GM12874 (cell line): ENCODE measurements at regions not wholly inside any gene's neighbourhood (a gene's known extent, or its start where the extent isn't known, plus 50 kb on each side); places are given as distances from the start of the nearest gene placed in this dataset.

ENCODE experiments used
- CTCF ChIP-seq: IDR thresholded peaks from 2 replicates; pipeline ENCODE4 v1.5.1; 2011; ENCODE audit warnings: low read depth, mild to moderate bottlenecking, control low read depth, low read length, moderate library complexity; ENCODE audit not compliant: insufficient read depth

GRCh38 chr2:172333235-172333977 lies 94.0 kb upstream of the ITGA6 start:
- no peak for TF ChIP-seq CTCF

GRCh38 chr2:172333978-172334330 lies 93.4 kb upstream of the ITGA6 start:
- TF ChIP-seq CTCF: no peak

GRCh38 chr2:172334988-172335387 lies 92.4 kb upstream of the ITGA6 start:
- TF ChIP-seq CTCF: no peak

- TF ChIP-seq CTCF: no peak
Observed at GRCh38 chr2:172335736-172336135, 91.7 kb upstream of the ITGA6 start.

- TF ChIP-seq CTCF: no peak
Observed at GRCh38 chr2:172336681-172337080, 90.7 kb upstream of the ITGA6 start.

GRCh38 chr2:172339371-172340010 lies 87.9 kb upstream of the ITGA6 start:
- TF ChIP-seq CTCF: no peak

GRCh38 chr2:172340394-172340793 lies 87.0 kb upstream of the ITGA6 start:
- no peak for TF ChIP-seq CTCF
